ENCODE measurements at regions not wholly inside any gene's neighbourhood (a gene's known extent, or its start where the extent isn't known, plus 50 kb on each side); places are given as distances from the start of the nearest gene placed in this dataset.

GRCh38 chr4:121454251-121454979 lies 73.6 kb upstream of the QRFPR start:
- TF ChIP-seq ZNF274 (IDR thresholded peaks at IDR 0.05; ENCODE audit: low read depth, low read length) = no peak
- TF ChIP-seq SUZ12 (IDR thresholded peaks at IDR 0.05; ENCODE audit: extremely low read depth, insufficient read depth, insufficient read length) = no peak
- TF ChIP-seq YY1 (IDR thresholded peaks at IDR 0.05; ENCODE audit: insufficient read depth, insufficient read length) = no peak
